Endothelial cell of umbilical vein (primary cell): ENCODE measurements at regions not wholly inside any gene's neighbourhood (a gene's known extent, or its start where the extent isn't known, plus 50 kb on each side); places are given as distances from the start of the nearest gene placed in this dataset.

Experiments used
- BruUV-seq: library from RNA; stranded (reverse); fragments of 400-500 nt; replicated peaks from 2 replicates; lab custom pipeline; 2021; lab: Mats Ljungman, UMichigan
- CTCF ChIA-PET: fragments of 300-600, 350-600 bp; sonication (Branson Sonifier 250); formaldehyde crosslinking; loops from one replicate; lab custom pipeline; 2021; ENCODE audit warnings: antibody characterized with exemption, inconsistent platforms; lab: Charles Lee
- POLR2A ChIA-PET: fragments of 300-600, 350-600 bp; sonication (Branson Sonifier 250); formaldehyde crosslinking; loops from one replicate; lab custom pipeline; 2021; ENCODE audit warnings: antibody characterized with exemption, inconsistent platforms; lab: Charles Lee
- DNase-seq: peaks from one replicate; pipeline ENCODE4 v3.0.0-alpha.2; 2011; ENCODE audit warnings: low read depth, low spot score
- FAIRE-seq: peaks from 2 replicates; lab custom pipeline; 2011; peaks lifted over from hg19 to GRCh38; lab: Jason Lieb, UNC
- H2AFZ ChIP-seq: 2 replicates; pipeline ENCODE4 v1.6.0; 2012; ENCODE audit warnings: low read depth, low read length, control low read depth, inconsistent platforms
- H3K27ac ChIP-seq: 2 replicates; pipeline ENCODE4 v1.5.1; 2011; ENCODE audit warnings: low read depth, mild to moderate bottlenecking, control low read depth, low read length, moderate library complexity; ENCODE audit not compliant: insufficient read depth
- H3K27me3 ChIP-seq, 2 experiments: 2 replicates each; pipeline versions ENCODE4 v1.6.0 to v1.6.1; 2011; ENCODE audit warnings: low read length in 2 of 2, mixed read lengths in 1 of 2; ENCODE audit not compliant: control insufficient read depth in 2 of 2, insufficient read depth in 2 of 2
- H3K36me3 ChIP-seq, 2 experiments: 2 replicates in 1 of 2; 3 replicates in 1 of 2; pipeline ENCODE4 v1.5.1; 2011; ENCODE audit warnings: low read length in 2 of 2, mild to moderate bottlenecking in 1 of 2, moderate library complexity in 1 of 2; ENCODE audit not compliant: control insufficient read depth in 2 of 2, insufficient read depth in 2 of 2; ENCODE audit errors: extremely low read depth in 1 of 2
- H3K4me1 ChIP-seq: 3 replicates; pipeline ENCODE4 v1.5.1; 2011; ENCODE audit warnings: mild to moderate bottlenecking, low read length; ENCODE audit not compliant: control insufficient read depth, insufficient read depth; ENCODE audit errors: extremely low read depth
- H3K4me2 ChIP-seq: 2 replicates; pipeline ENCODE4 v1.6.1; 2011; ENCODE audit warnings: low read length, control low read depth, mixed read lengths; ENCODE audit not compliant: insufficient read depth
- H3K4me3 ChIP-seq, 3 experiments: fragments of 200-600 bp in 1 of 3; sonication (generic), shearing (Covaris generic) in 1 of 3; replicated peaks in 1 of 3; 2 replicates each; pipeline ENCODE4 v1.5.1; 2011 to 2016; ENCODE audit warnings: control low read depth in 3 of 3, low read length in 3 of 3, mild to moderate bottlenecking in 2 of 3, inconsistent platforms in 1 of 3, low read depth in 1 of 3, moderate library complexity in 1 of 3; ENCODE audit not compliant: insufficient read depth in 1 of 3
- H3K79me2 ChIP-seq: 2 replicates; pipeline ENCODE4 v1.6.0; 2012; ENCODE audit warnings: low read length, inconsistent platforms; ENCODE audit not compliant: control insufficient read depth, insufficient read depth
- H3K9ac ChIP-seq: replicated peaks from 2 replicates; pipeline ENCODE3; 2011; ENCODE audit warnings: low read length, control low read depth; ENCODE audit not compliant: insufficient read depth; ENCODE audit errors: extremely low read depth
- H3K9me1 ChIP-seq: replicated peaks from 3 replicates; pipeline ENCODE4 v1.6.0; 2011; ENCODE audit warnings: mild to moderate bottlenecking, low read length; ENCODE audit not compliant: control insufficient read depth, insufficient read depth; ENCODE audit errors: extremely low read depth
- H3K9me3 ChIP-seq: replicated peaks from 2 replicates; pipeline ENCODE4 v1.5.1; 2012; ENCODE audit warnings: low read length, inconsistent platforms; ENCODE audit not compliant: control insufficient read depth, insufficient read depth
- H4K20me1 ChIP-seq: replicated peaks from 2 replicates; pipeline ENCODE3; 2011; ENCODE audit warnings: mild to moderate bottlenecking, low read length; ENCODE audit not compliant: control insufficient read depth, insufficient read depth; ENCODE audit errors: extremely low read depth
- CTCF ChIP-seq, 2 donors: IDR thresholded peaks; 1 replicate in 1 of 2; 2 replicates in 1 of 2; pipeline ENCODE4 v1.5.1; 2011; ENCODE audit warnings: low read length in 2 of 2, mild to moderate bottlenecking in 2 of 2, moderate library complexity in 2 of 2, control low read depth in 1 of 2, inconsistent platforms in 1 of 2, low read depth in 1 of 2; ENCODE audit not compliant: insufficient read depth in 1 of 2; ENCODE audit errors: extremely low read depth in 1 of 2
- EZH2 ChIP-seq: IDR thresholded peaks from 2 replicates; pipeline ENCODE4 v1.6.1; 2012; ENCODE audit warnings: borderline replicate concordance, low read depth, mild to moderate bottlenecking, moderate library complexity, low read length, inconsistent platforms; ENCODE audit not compliant: severe bottlenecking
- FOS ChIP-seq: IDR thresholded peaks from 2 replicates; pipeline ENCODE4 v1.6.1; 2011; ENCODE audit warnings: mild to moderate bottlenecking, low read length, moderate library complexity, borderline replicate concordance; ENCODE audit not compliant: insufficient read depth
- GATA2 ChIP-seq: IDR thresholded peaks from 2 replicates; pipeline ENCODE4 v1.7.0; 2011; ENCODE audit warnings: low read depth, mild to moderate bottlenecking, moderate library complexity, mixed read lengths, low read length; ENCODE audit not compliant: insufficient read length, insufficient read depth
- JUN ChIP-seq: IDR thresholded peaks from 2 replicates; pipeline ENCODE4 v1.6.1; 2011; ENCODE audit warnings: borderline replicate concordance, low read depth; ENCODE audit not compliant: insufficient read length, insufficient read depth
- MAX ChIP-seq: IDR thresholded peaks from 2 replicates; pipeline ENCODE4 v1.6.1; 2011; ENCODE audit not compliant: insufficient read depth, insufficient read length
- MYC ChIP-seq: IDR thresholded peaks from one replicate; pipeline ENCODE4 v1.6.1; 2011; ENCODE audit warnings: mild to moderate bottlenecking, low read depth, low read length
- POLR2A ChIP-seq: IDR thresholded peaks from 2 replicates; pipeline ENCODE4 v1.6.1; 2012; ENCODE audit warnings: low read depth, mild to moderate bottlenecking, control low read depth, low read length
- POLR2AphosphoS5 ChIP-seq: IDR thresholded peaks from 2 replicates; pipeline ENCODE4 v1.6.1; 2012; ENCODE audit warnings: low read depth, mild to moderate bottlenecking, control low read depth, low read length, moderate library complexity; ENCODE audit not compliant: insufficient read depth
- dilution Hi-C: fragments of 300-500 bp; cut with MboI; formaldehyde crosslinking; loops from one replicate; pipeline ENCODE4 v1.15.0; 2019; ENCODE audit warnings: low sequenced_read_pairs; ENCODE audit not compliant: extremely low pct_ligation_motif_present
- intact Hi-C: fragments of 100-400 bp; cut with micrococcal nuclease; formaldehyde crosslinking; loops from one replicate; pipeline ENCODE4 v1.10.0; 2022

GRCh38 chr7:41536873-41537665 lies 165.8 kb downstream of the INHBA start:
- dilution Hi-C loops = no loop called here

More at GRCh38 chr7:41536873-41537665, 165.8 kb downstream of the INHBA start:
- H4K20me1 ChIP-seq = no peaks in the 10 kb centered on the region
- ChIA-PET CTCF (interaction anchor here (1.7 kb wide), 1 partner anchor 19 kb away, joined by 4 read pairs; no protein-coding TSS in a partner anchor), POLR2A (no interaction called here)
- no peak overlapping the region for H3K9ac ChIP-seq
- no peak overlapping the region for H2AFZ ChIP-seq
- no peaks in the 10 kb centered on the region for H3K4me1 ChIP-seq
- no peak for FAIRE-seq
- TF ChIP-seq POLR2A = no peak
- TF ChIP-seq MYC = no peak
- TF ChIP-seq EZH2 = no peak
- TF ChIP-seq GATA2 = no peak
- no peak for TF ChIP-seq FOS
- no peak for TF ChIP-seq MAX
- TF ChIP-seq JUN = no peak
- no peak for TF ChIP-seq POLR2AphosphoS5
- no peak for TF ChIP-seq CTCF (IDR thresholded peaks at IDR 0.05; ENCODE audit: extremely low read depth in 1 of 2, insufficient read depth in 1 of 2, low read depth in 1 of 2, low read length in 2 of 2)
- H3K4me3 ChIP-seq = no peak overlapping the region
- no peak overlapping the region for H3K4me2 ChIP-seq
- intact Hi-C loops = no loop called here
- no peaks in the 10 kb centered on the region for H3K9me1 ChIP-seq
- H3K9me3 ChIP-seq = no peaks in the 10 kb centered on the region
- H3K27me3 ChIP-seq = no peaks in the 10 kb centered on the region
- H3K79me2 ChIP-seq = no peaks in the 10 kb centered on the region
- no TSS peak for BruUV-seq
- DNase-seq = no peak
- H3K36me3 ChIP-seq = no peaks in the 10 kb centered on the region
- H3K27ac ChIP-seq = no peak overlapping the region
